ENCODE measurements at regions not wholly inside any gene's neighbourhood (a gene's known extent, or its start where the extent isn't known, plus 50 kb on each side); places are given as distances from the start of the nearest gene placed in this dataset.

- Histone ChIP-seq H3K4me1 (no peaks in the 10 kb centered on the region), H3K27ac (no peak overlapping the region), H3K4me3 (no peak overlapping the region), H3K36me3 (no peaks in the 10 kb centered on the region), H3K9me3 (no peaks in the 10 kb centered on the region), H3K27me3 (no peaks in the 10 kb centered on the region)
- no peak for DNase-seq (ENCODE audit: low spot score in 2 of 2)
- intact Hi-C loops (cut with DNase I; ENCODE audit: low total_unique reads), result no loop called here
- TF ChIP-seq POLR2AphosphoS5 (IDR thresholded peaks at IDR 0.05) (no peak), POLR2A (IDR thresholded peaks at IDR 0.05) (no peak), CTCF (IDR thresholded peaks at IDR 0.05) (no peak)
Measured at GRCh38 chr1:60151311-60151710, 77.7 kb upstream of the C1orf87 start.

GRCh38 chr1:60149251-60149650 is 75.7 kb upstream of the C1orf87 start:
- Histone ChIP-seq H3K4me3 (no peak overlapping the region), H3K27ac (no peak overlapping the region), H3K9me3 (no peaks in the 10 kb centered on the region), H3K27me3 (no peaks in the 10 kb centered on the region), H3K4me1 (no peaks in the 10 kb centered on the region), H3K36me3 (no peaks in the 10 kb centered on the region)
- no peak for TF ChIP-seq POLR2A (IDR thresholded peaks at IDR 0.05)
- no peak for TF ChIP-seq CTCF (IDR thresholded peaks at IDR 0.05)
- no peak for TF ChIP-seq POLR2AphosphoS5 (IDR thresholded peaks at IDR 0.05)
- no peak for DNase-seq (ENCODE audit: low spot score in 2 of 2)
- intact Hi-C loops (cut with DNase I; ENCODE audit: low total_unique reads), result no loop called here

GRCh38 chr1:60146884-60147283 is 73.3 kb upstream of the C1orf87 start:
- TF ChIP-seq CTCF (IDR thresholded peaks at IDR 0.05), result no peak
- no peak for TF ChIP-seq POLR2AphosphoS5 (IDR thresholded peaks at IDR 0.05)
- no peak for TF ChIP-seq POLR2A (IDR thresholded peaks at IDR 0.05)
- intact Hi-C loops (cut with DNase I; ENCODE audit: low total_unique reads), result no loop called here
- Histone ChIP-seq H3K4me3 (no peak overlapping the region), H3K27me3 (no peaks in the 10 kb centered on the region), H3K27ac (no peak overlapping the region), H3K9me3 (no peaks in the 10 kb centered on the region), H3K4me1 (no peaks in the 10 kb centered on the region), H3K36me3 (no peaks in the 10 kb centered on the region)
- no peak for DNase-seq (ENCODE audit: low spot score in 2 of 2)

GRCh38 chr1:60145771-60146170 is 72.2 kb upstream of the C1orf87 start:
- intact Hi-C loops (cut with DNase I; ENCODE audit: low total_unique reads), result no loop called here
- Histone ChIP-seq H3K4me1 (no peaks in the 10 kb centered on the region), H3K36me3 (no peaks in the 10 kb centered on the region), H3K27ac (no peak overlapping the region), H3K9me3 (no peaks in the 10 kb centered on the region), H3K27me3 (no peaks in the 10 kb centered on the region), H3K4me3 (no peak overlapping the region)
- TF ChIP-seq POLR2A (IDR thresholded peaks at IDR 0.05) (no peak), POLR2AphosphoS5 (IDR thresholded peaks at IDR 0.05) (no peak), CTCF (IDR thresholded peaks at IDR 0.05) (no peak)
- DNase-seq (ENCODE audit: low spot score in 2 of 2), result no peak

- Histone ChIP-seq H3K9me3 (no peaks in the 10 kb centered on the region), H3K27ac (no peak overlapping the region), H3K4me3 (no peak overlapping the region), H3K27me3 (no peaks in the 10 kb centered on the region), H3K36me3 (no peaks in the 10 kb centered on the region), H3K4me1 (no peaks in the 10 kb centered on the region)
- no peak for DNase-seq (ENCODE audit: low spot score in 2 of 2)
- no peak for TF ChIP-seq CTCF (IDR thresholded peaks at IDR 0.05)
- no peak for TF ChIP-seq POLR2A (IDR thresholded peaks at IDR 0.05)
- no peak for TF ChIP-seq POLR2AphosphoS5 (IDR thresholded peaks at IDR 0.05)
- intact Hi-C loops (cut with DNase I; ENCODE audit: low total_unique reads), result no loop called here
Measured at GRCh38 chr1:60141743-60142142, 68.2 kb upstream of the C1orf87 start.

All from breast epithelium (tissue), 4 donors.